ENCODE measurements at regions not wholly inside any gene's neighbourhood (a gene's known extent, or its start where the extent isn't known, plus 50 kb on each side); places are given as distances from the start of the nearest gene placed in this dataset.

DNA sequence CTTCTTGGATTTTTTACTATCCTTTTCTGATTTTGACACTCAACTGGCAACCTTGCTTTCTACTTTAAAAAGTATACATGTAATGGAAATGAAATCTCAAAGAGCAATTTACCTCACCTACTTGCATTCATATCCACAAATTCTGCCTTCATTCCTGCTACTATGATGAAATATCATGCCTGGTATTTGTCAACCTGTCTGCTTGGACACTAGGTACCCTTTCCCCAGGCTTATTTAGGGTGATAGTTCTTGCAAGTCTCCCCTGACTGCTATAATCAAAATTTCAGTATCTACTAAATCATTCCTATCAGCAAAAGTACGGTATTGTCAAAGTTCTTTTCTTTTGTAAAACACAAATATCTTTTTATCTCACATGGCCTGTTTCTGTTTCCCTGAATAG is 503.0 kb downstream of the GABRG1 start:
- no peak overlapping the region for H3K4me3 ChIP-seq (ENCODE audit: insufficient read depth, low read depth, low read length)
- TF ChIP-seq MAZ (IDR thresholded peaks at IDR 0.05; ENCODE audit: borderline replicate concordance, low read depth, low read length) (no peak), RAD21 (IDR thresholded peaks at IDR 0.05; ENCODE audit: low read length) (no peak), NFE2L2 (IDR thresholded peaks at IDR 0.05; ENCODE audit: low read depth, low read length) (no peak), MAFK (IDR thresholded peaks at IDR 0.05; ENCODE audit: low read depth, low read length) (no peak), BHLHE40 (IDR thresholded peaks at IDR 0.05; ENCODE audit: low read depth, low read length) (no peak), CHD1 (IDR thresholded peaks at IDR 0.05; ENCODE audit: low read depth, low read length) (no peak), MXI1 (IDR thresholded peaks at IDR 0.05; ENCODE audit: borderline replicate concordance, low read depth, low read length) (no peak), RCOR1 (IDR thresholded peaks at IDR 0.05; ENCODE audit: insufficient replicate concordance, low read length) (no peak), POLR2A (IDR thresholded peaks at IDR 0.05; ENCODE audit: low read depth, low read length) (no peak), SMC3 (IDR thresholded peaks at IDR 0.05; ENCODE audit: low read depth, low read length) (no peak), RFX5 (IDR thresholded peaks at IDR 0.05; ENCODE audit: low read depth, low read length) (no peak), FOS (IDR thresholded peaks at IDR 0.05; ENCODE audit: low read depth, low read length) (no peak), CEBPB (IDR thresholded peaks at IDR 0.05; ENCODE audit: low read depth, low read length) (no peak)
- TF ChIP-seq, protein P1, sequence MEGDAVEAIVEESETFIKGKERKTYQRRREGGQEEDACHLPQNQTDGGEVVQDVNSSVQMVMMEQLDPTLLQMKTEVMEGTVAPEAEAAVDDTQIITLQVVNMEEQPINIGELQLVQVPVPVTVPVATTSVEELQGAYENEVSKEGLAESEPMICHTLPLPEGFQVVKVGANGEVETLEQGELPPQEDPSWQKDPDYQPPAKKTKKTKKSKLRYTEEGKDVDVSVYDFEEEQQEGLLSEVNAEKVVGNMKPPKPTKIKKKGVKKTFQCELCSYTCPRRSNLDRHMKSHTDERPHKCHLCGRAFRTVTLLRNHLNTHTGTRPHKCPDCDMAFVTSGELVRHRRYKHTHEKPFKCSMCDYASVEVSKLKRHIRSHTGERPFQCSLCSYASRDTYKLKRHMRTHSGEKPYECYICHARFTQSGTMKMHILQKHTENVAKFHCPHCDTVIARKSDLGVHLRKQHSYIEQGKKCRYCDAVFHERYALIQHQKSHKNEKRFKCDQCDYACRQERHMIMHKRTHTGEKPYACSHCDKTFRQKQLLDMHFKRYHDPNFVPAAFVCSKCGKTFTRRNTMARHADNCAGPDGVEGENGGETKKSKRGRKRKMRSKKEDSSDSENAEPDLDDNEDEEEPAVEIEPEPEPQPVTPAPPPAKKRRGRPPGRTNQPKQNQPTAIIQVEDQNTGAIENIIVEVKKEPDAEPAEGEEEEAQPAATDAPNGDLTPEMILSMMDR (conservative IDR thresholded peaks at IDR 0.05; ENCODE audit: low read depth, low read length): no peak
- TF ChIP-seq, protein P2, sequence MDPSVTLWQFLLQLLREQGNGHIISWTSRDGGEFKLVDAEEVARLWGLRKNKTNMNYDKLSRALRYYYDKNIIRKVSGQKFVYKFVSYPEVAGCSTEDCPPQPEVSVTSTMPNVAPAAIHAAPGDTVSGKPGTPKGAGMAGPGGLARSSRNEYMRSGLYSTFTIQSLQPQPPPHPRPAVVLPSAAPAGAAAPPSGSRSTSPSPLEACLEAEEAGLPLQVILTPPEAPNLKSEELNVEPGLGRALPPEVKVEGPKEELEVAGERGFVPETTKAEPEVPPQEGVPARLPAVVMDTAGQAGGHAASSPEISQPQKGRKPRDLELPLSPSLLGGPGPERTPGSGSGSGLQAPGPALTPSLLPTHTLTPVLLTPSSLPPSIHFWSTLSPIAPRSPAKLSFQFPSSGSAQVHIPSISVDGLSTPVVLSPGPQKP (IDR thresholded peaks at IDR 0.05; ENCODE audit: borderline replicate concordance, low read depth, low read length): no peak
- TF ChIP-seq, protein P3, sequence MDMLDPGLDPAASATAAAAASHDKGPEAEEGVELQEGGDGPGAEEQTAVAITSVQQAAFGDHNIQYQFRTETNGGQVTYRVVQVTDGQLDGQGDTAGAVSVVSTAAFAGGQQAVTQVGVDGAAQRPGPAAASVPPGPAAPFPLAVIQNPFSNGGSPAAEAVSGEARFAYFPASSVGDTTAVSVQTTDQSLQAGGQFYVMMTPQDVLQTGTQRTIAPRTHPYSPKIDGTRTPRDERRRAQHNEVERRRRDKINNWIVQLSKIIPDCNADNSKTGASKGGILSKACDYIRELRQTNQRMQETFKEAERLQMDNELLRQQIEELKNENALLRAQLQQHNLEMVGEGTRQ (IDR thresholded peaks at IDR 0.05; ENCODE audit: low read depth, low read length): no peak
- H3K79me1 ChIP-seq (ENCODE audit: low read depth in 1 of 2, low read length in 2 of 2): no peaks in the 10 kb centered on the region
- H3K9me1 ChIP-seq (ENCODE audit: insufficient read depth, low read length): no peaks in the 10 kb centered on the region
- DNase-seq: no peak
- H3K27me3 ChIP-seq (ENCODE audit: control insufficient read depth, insufficient read depth, low read length): no peaks in the 10 kb centered on the region
- H2AK5ac ChIP-seq (ENCODE audit: low read depth, low read length): no peak overlapping the region
- ATAC-seq (ENCODE audit: low read depth): no peak
- no peak overlapping the region for H2BK15ac ChIP-seq (ENCODE audit: low read depth, low read length)
- H4K5ac ChIP-seq (ENCODE audit: low read depth, low read length): no peak overlapping the region
- H3K56ac ChIP-seq (ENCODE audit: extremely low read depth, insufficient read depth, low read length): no peak overlapping the region
- no peak overlapping the region for H2BK20ac ChIP-seq (ENCODE audit: low read depth, low read length)
- no peaks in the 10 kb centered on the region for H3K36me3 ChIP-seq (ENCODE audit: control insufficient read depth, insufficient read depth, low read length)
- H4K20me1 ChIP-seq (ENCODE audit: insufficient read depth, low read length): no peaks in the 10 kb centered on the region
- H3K14ac ChIP-seq (replicated peaks; ENCODE audit: low read depth, low read length): no peak overlapping the region
- ChIA-PET CTCF (no interaction called here), POLR2A (ENCODE audit: unreplicated experiment) (no interaction called here)
- H3K4ac ChIP-seq (ENCODE audit: low read depth, low read length): no peak overlapping the region
- H3K4me1 ChIP-seq (ENCODE audit: control insufficient read depth, insufficient read depth, low read length): no peaks in the 10 kb centered on the region
- in situ Hi-C loops (cut with MboI; ENCODE audit: low sequenced_read_pairs): no loop called here
- H3K18ac ChIP-seq (ENCODE audit: low read depth, low read length): no peak overlapping the region
- no peak overlapping the region for H2BK120ac ChIP-seq (ENCODE audit: low read depth, low read length)
- no peak overlapping the region for H4K91ac ChIP-seq (ENCODE audit: insufficient read depth, low read depth, low read length)
- no CpG with 5 or more reads among the region's 1 CpG for WGBS, 2 experiments (ENCODE audit: extremely low coverage in 2 of 2, insufficient read length in 1 of 2)
- no peak overlapping the region for H4K8ac ChIP-seq (ENCODE audit: low read depth in 2 of 2, low read length in 2 of 2)
- intact Hi-C loops (cut with micrococcal nuclease): no loop called here
- H2AFZ ChIP-seq (replicated peaks; ENCODE audit: low read length, poor library complexity): no peak overlapping the region
- dilution Hi-C loops (cut with HindIII; ENCODE audit: low sequenced_read_pairs, unreplicated experiment): no loop called here
- no peak overlapping the region for H3K4me2 ChIP-seq (ENCODE audit: low read depth, low read length)
- H3K9me3 ChIP-seq (ENCODE audit: control insufficient read depth, insufficient read depth, low read length): peaks cover 2% of the 10 kb centered on the region; the same call in 1 of the 2 replicates
- no TSS peak for BruUV-seq (replicated peaks)
- no peak overlapping the region for H3K9ac ChIP-seq (ENCODE audit: low read depth, low read length)
- H2AK9ac ChIP-seq (replicated peaks; ENCODE audit: low read depth, low read length, poor library complexity): no peak overlapping the region
- H3K23ac ChIP-seq (ENCODE audit: low read depth, low read length): no peak overlapping the region
- H2BK5ac ChIP-seq (ENCODE audit: low read depth, low read length, poor library complexity, severe bottlenecking): no peak overlapping the region
- no peak overlapping the region for H3K27ac ChIP-seq (ENCODE audit: insufficient read depth, low read length)

Data from IMR-90 (cell line).